ENCODE measurements at regions not wholly inside any gene's neighbourhood (a gene's known extent, or its start where the extent isn't known, plus 50 kb on each side); places are given as distances from the start of the nearest gene placed in this dataset.

DNA sequence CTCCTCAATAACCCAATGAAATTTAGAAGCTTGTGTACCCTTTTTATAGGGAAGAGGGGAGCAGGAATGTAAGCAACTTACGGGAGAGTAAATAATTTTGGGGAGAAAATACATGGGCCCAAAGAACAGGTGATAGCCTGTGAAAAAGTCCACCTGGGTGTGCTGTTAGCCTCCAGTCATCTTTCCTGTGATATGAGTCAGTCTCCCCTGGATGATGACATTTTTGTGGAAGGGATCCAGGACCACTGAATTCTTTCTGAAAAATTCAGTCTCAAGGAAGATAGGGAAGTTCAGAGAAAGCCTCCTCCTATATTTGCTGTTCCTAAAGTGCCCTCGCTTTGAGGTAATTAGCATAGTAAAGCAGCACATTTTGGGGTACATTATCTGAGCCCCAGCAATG is 149.8 kb downstream of the SQOR start:
- Histone ChIP-seq H3K27me3 (replicated peaks in 1 of 2; ENCODE audit: control insufficient read depth in 2 of 2, insufficient read depth in 2 of 2, low read length in 1 of 2) (no peaks in the 10 kb centered on the region; a peak in 1 of 4 replicates), H3K36me3 (ENCODE audit: control insufficient read depth in 2 of 2, insufficient read depth in 2 of 2, low read length in 1 of 2) (no peaks in the 10 kb centered on the region), H3K4me3 (no peak overlapping the region), H3K27ac (ENCODE audit: control insufficient read depth, insufficient read depth) (no peak overlapping the region), H4K20me1 (ENCODE audit: control insufficient read depth, insufficient read depth) (no peaks in the 10 kb centered on the region), H3K79me2 (ENCODE audit: control insufficient read depth, insufficient read depth, low read length) (no peaks in the 10 kb centered on the region), H3K9ac (ENCODE audit: control insufficient read depth, insufficient read depth, low read length) (no peak overlapping the region), H2AFZ (ENCODE audit: control insufficient read depth, low read depth, low read length) (no peak overlapping the region), H3K9me3 (replicated peaks; ENCODE audit: control insufficient read depth, insufficient read depth, low read length) (no peaks in the 10 kb centered on the region), H3K4me1 (ENCODE audit: control insufficient read depth, insufficient read depth, low read length) (no peaks in the 10 kb centered on the region), H3K4me2 (ENCODE audit: control insufficient read depth, insufficient read depth) (no peak overlapping the region)
- intact Hi-C loops (cut with micrococcal nuclease; ENCODE audit: unreplicated experiment) (no loop called here), in situ Hi-C loops (cut with MboI) (loop anchor here (5.0 kb wide), 1 partner anchor 77 kb away; no protein-coding TSS in a partner anchor)
- ChIA-PET POLR2A (no interaction called here), SMC1A (ENCODE audit: uncharacterized antibody, unreplicated experiment) (no interaction called here), CTCF (no interaction called here), RAD21 (ENCODE audit: unreplicated experiment) (no interaction called here)
- no peak for FAIRE-seq
- 15% methylated on average over 2 of the region's 2 CpGs for WGBS (ENCODE audit: insufficient coverage, insufficient replicate concordance, low lambda C conversion rate, missing lambda C conversion rate)
- BruUV-seq (replicated peaks): no TSS peak
- no peak for ATAC-seq
- TF ChIP-seq SRF (IDR thresholded peaks at IDR 0.05; ENCODE audit: low read depth in 2 of 2, low read length in 2 of 2) (no peak), MTA2 (IDR thresholded peaks at IDR 0.05; ENCODE audit: low read depth) (no peak), CBFB (IDR thresholded peaks at IDR 0.05; ENCODE audit: low read depth) (no peak), POLR2A (IDR thresholded peaks at IDR 0.05; ENCODE audit: low read depth, low read length) (no peak), NFIC (IDR thresholded peaks at IDR 0.05; ENCODE audit: low read depth, low read length) (no peak), STAT1 (conservative IDR thresholded peaks at IDR 0.05) (no peak), ESRRA (IDR thresholded peaks at IDR 0.05; ENCODE audit: low read length) (no peak), YY1 (IDR thresholded peaks at IDR 0.05; ENCODE audit: low read depth, low read length) (no peak), NBN (IDR thresholded peaks at IDR 0.05) (no peak)
- TF ChIP-seq, protein P1, sequence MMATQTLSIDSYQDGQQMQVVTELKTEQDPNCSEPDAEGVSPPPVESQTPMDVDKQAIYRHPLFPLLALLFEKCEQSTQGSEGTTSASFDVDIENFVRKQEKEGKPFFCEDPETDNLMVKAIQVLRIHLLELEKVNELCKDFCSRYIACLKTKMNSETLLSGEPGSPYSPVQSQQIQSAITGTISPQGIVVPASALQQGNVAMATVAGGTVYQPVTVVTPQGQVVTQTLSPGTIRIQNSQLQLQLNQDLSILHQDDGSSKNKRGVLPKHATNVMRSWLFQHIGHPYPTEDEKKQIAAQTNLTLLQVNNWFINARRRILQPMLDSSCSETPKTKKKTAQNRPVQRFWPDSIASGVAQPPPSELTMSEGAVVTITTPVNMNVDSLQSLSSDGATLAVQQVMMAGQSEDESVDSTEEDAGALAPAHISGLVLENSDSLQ (IDR thresholded peaks at IDR 0.05): no peak
- TF ChIP-seq, protein P2, sequence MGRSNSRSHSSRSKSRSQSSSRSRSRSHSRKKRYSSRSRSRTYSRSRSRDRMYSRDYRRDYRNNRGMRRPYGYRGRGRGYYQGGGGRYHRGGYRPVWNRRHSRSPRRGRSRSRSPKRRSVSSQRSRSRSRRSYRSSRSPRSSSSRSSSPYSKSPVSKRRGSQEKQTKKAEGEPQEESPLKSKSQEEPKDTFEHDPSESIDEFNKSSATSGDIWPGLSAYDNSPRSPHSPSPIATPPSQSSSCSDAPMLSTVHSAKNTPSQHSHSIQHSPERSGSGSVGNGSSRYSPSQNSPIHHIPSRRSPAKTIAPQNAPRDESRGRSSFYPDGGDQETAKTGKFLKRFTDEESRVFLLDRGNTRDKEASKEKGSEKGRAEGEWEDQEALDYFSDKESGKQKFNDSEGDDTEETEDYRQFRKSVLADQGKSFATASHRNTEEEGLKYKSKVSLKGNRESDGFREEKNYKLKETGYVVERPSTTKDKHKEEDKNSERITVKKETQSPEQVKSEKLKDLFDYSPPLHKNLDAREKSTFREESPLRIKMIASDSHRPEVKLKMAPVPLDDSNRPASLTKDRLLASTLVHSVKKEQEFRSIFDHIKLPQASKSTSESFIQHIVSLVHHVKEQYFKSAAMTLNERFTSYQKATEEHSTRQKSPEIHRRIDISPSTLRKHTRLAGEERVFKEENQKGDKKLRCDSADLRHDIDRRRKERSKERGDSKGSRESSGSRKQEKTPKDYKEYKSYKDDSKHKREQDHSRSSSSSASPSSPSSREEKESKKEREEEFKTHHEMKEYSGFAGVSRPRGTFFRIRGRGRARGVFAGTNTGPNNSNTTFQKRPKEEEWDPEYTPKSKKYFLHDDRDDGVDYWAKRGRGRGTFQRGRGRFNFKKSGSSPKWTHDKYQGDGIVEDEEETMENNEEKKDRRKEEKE (IDR thresholded peaks at IDR 0.05): no peak
- TF ChIP-seq, protein P3, sequence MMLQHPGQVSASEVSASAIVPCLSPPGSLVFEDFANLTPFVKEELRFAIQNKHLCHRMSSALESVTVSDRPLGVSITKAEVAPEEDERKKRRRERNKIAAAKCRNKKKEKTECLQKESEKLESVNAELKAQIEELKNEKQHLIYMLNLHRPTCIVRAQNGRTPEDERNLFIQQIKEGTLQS (IDR thresholded peaks at IDR 0.05; ENCODE audit: borderline replicate concordance, extremely low read depth, low read depth, low read length): no peak
- TF ChIP-seq, protein P4, sequence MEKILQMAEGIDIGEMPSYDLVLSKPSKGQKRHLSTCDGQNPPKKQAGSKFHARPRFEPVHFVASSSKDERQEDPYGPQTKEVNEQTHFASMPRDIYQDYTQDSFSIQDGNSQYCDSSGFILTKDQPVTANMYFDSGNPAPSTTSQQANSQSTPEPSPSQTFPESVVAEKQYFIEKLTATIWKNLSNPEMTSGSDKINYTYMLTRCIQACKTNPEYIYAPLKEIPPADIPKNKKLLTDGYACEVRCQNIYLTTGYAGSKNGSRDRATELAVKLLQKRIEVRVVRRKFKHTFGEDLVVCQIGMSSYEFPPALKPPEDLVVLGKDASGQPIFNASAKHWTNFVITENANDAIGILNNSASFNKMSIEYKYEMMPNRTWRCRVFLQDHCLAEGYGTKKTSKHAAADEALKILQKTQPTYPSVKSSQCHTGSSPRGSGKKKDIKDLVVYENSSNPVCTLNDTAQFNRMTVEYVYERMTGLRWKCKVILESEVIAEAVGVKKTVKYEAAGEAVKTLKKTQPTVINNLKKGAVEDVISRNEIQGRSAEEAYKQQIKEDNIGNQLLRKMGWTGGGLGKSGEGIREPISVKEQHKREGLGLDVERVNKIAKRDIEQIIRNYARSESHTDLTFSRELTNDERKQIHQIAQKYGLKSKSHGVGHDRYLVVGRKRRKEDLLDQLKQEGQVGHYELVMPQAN (conservative IDR thresholded peaks at IDR 0.05): no peak
- TF ChIP-seq, protein P5, sequence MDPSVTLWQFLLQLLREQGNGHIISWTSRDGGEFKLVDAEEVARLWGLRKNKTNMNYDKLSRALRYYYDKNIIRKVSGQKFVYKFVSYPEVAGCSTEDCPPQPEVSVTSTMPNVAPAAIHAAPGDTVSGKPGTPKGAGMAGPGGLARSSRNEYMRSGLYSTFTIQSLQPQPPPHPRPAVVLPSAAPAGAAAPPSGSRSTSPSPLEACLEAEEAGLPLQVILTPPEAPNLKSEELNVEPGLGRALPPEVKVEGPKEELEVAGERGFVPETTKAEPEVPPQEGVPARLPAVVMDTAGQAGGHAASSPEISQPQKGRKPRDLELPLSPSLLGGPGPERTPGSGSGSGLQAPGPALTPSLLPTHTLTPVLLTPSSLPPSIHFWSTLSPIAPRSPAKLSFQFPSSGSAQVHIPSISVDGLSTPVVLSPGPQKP (IDR thresholded peaks at IDR 0.05; ENCODE audit: low read depth, low read length): no peak
- TF ChIP-seq, protein P6, sequence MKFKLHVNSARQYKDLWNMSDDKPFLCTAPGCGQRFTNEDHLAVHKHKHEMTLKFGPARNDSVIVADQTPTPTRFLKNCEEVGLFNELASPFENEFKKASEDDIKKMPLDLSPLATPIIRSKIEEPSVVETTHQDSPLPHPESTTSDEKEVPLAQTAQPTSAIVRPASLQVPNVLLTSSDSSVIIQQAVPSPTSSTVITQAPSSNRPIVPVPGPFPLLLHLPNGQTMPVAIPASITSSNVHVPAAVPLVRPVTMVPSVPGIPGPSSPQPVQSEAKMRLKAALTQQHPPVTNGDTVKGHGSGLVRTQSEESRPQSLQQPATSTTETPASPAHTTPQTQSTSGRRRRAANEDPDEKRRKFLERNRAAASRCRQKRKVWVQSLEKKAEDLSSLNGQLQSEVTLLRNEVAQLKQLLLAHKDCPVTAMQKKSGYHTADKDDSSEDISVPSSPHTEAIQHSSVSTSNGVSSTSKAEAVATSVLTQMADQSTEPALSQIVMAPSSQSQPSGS (IDR thresholded peaks at IDR 0.05; ENCODE audit: low read length): no peak
- no peak for DNase-seq (ENCODE audit: low read depth, low spot score)

Data from GM12878 (cell line).